B cell (primary cell): ENCODE measurements at regions not wholly inside any gene's neighbourhood (a gene's known extent, or its start where the extent isn't known, plus 50 kb on each side); places are given as distances from the start of the nearest gene placed in this dataset.

Experiments used
- ATAC-seq: fragments of 200-7000 bp; cut with Tn5 transposase; one replicate; pipeline ENCODE4 v1.10.0; 2021; ENCODE audit warnings: low read depth, mild to moderate bottlenecking, moderate number of reproducible peaks, moderate library complexity
- CTCF ChIA-PET: fragments of 350-600 bp; sonication (Branson Sonifier 250); formaldehyde crosslinking; loops from one replicate; lab custom pipeline; 2021; ENCODE audit warnings: antibody characterized with exemption, inconsistent platforms; lab: Charles Lee
- POLR2A ChIA-PET: fragments of 350-600 bp; sonication (Branson Sonifier 250); formaldehyde crosslinking; loops from one replicate; lab custom pipeline; 2021; ENCODE audit warnings: antibody characterized with exemption; lab: Charles Lee
- DNase-seq: peaks from one replicate; pipeline ENCODE4 v3.0.0; 2013
- H2AFZ ChIP-seq: 2 replicates; pipeline ENCODE4 v1.6.1; 2012; ENCODE audit warnings: mild to moderate bottlenecking, low read depth, low read length; ENCODE audit not compliant: insufficient read depth, poor library complexity, severe bottlenecking
- H3K27ac ChIP-seq, 2 donors: 1 replicate in 1 of 2; 2 replicates in 1 of 2; pipeline ENCODE4 v1.5.1; 2012 to 2013; ENCODE audit warnings: low read length in 2 of 2, mild to moderate bottlenecking in 2 of 2, moderate library complexity in 1 of 2
- H3K27me3 ChIP-seq, 4 experiments: fragments of 200-600 bp in 1 of 4; sonication (generic) in 1 of 4; replicated peaks in 1 of 4; 1 replicate in 2 of 4; 2 replicates in 2 of 4; pipeline versions ENCODE4 v1.6.1 to v1.7.0; 2013 to 2016; ENCODE audit warnings: low read length in 3 of 4, mild to moderate bottlenecking in 2 of 4, mixed read lengths in 1 of 4, moderate library complexity in 1 of 4; ENCODE audit not compliant: insufficient read depth in 4 of 4, control insufficient read depth in 3 of 4; ENCODE audit errors: control extremely low read depth in 1 of 4
- H3K36me3 ChIP-seq, 2 experiments: replicated peaks in 1 of 2; 1 replicate in 1 of 2; 2 replicates in 1 of 2; pipeline versions ENCODE4 v1.6.1 to v1.7.1; 2013; ENCODE audit warnings: low read length in 1 of 2; ENCODE audit not compliant: insufficient read depth in 2 of 2, control insufficient read depth in 1 of 2; ENCODE audit errors: control extremely low read depth in 1 of 2, extremely low read depth in 1 of 2
- H3K4me1 ChIP-seq, 2 donors: fragments of 200-600 bp in 1 of 2; sonication (generic) in 1 of 2; 1 replicate in 1 of 2; 2 replicates in 1 of 2; pipeline versions ENCODE4 v1.5.1 to v1.6.1; 2013 to 2017; ENCODE audit warnings: low read length in 2 of 2; ENCODE audit not compliant: control insufficient read depth in 2 of 2, insufficient read depth in 2 of 2
- H3K4me2 ChIP-seq: replicated peaks from 2 replicates; pipeline ENCODE3; 2012; ENCODE audit warnings: mild to moderate bottlenecking, low read depth, low read length; ENCODE audit not compliant: poor library complexity, severe bottlenecking
- H3K4me3 ChIP-seq, 5 experiments: fragments of 200-600 bp in 1 of 5; sonication (generic) in 1 of 5; 1 replicate in 3 of 5; 2 replicates in 2 of 5; pipeline versions ENCODE4 v1.5.1 to v1.7.0; 2011 to 2016; ENCODE audit warnings: low read length in 4 of 5, mild to moderate bottlenecking in 4 of 5, low read depth in 2 of 5, control low read depth in 1 of 5, moderate library complexity in 1 of 5; ENCODE audit not compliant: insufficient read depth in 1 of 5; ENCODE audit errors: control extremely low read depth in 1 of 5, extremely low read depth in 1 of 5
- H3K79me2 ChIP-seq: fragments of 200-600 bp; sonication (generic); one replicate; pipeline ENCODE4 v1.6.0; 2016; ENCODE audit warnings: low read length; ENCODE audit not compliant: control insufficient read depth, insufficient read depth
- H3K9ac ChIP-seq: fragments of 200-600 bp; sonication (generic); 2 replicates; pipeline ENCODE4 v1.6.1; 2017; ENCODE audit warnings: mild to moderate bottlenecking, low read length, moderate library complexity
- H3K9me3 ChIP-seq, 3 donors: one replicate each; pipeline versions ENCODE4 v1.6.1 to v1.7.1; 2013; ENCODE audit warnings: low read length in 2 of 3; ENCODE audit not compliant: control insufficient read depth in 2 of 3, insufficient read depth in 1 of 3; ENCODE audit errors: control extremely low read depth in 1 of 3
- H4K20me1 ChIP-seq: 2 replicates; pipeline ENCODE4 v1.6.0; 2012; ENCODE audit warnings: mild to moderate bottlenecking, low read length; ENCODE audit not compliant: insufficient read depth, control insufficient read depth, poor library complexity, severe bottlenecking
- H3K27ac Mint-ChIP-seq: one replicate; pipeline ENCODE4 v1.8.0; 2021; ENCODE audit warnings: mixed read lengths
- H3K27me3 Mint-ChIP-seq: one replicate; pipeline ENCODE4 v1.8.0; 2021; ENCODE audit warnings: mixed read lengths
- H3K4me1 Mint-ChIP-seq: one replicate; pipeline ENCODE4 v1.8.0; 2021; ENCODE audit warnings: mixed read lengths
- H3K4me3 Mint-ChIP-seq: one replicate; pipeline ENCODE4 v1.8.0; 2021; ENCODE audit warnings: mixed read lengths
- H3K9me3 Mint-ChIP-seq: one replicate; pipeline ENCODE4 v1.8.0; 2022; ENCODE audit warnings: mixed read lengths; ENCODE audit not compliant: insufficient read depth
- CTCF ChIP-seq: fragments of 200-600 bp; IDR thresholded peaks from one replicate; pipeline ENCODE4 v1.8.0; 2022; ENCODE audit warnings: antibody characterized with exemption, mild to moderate bottlenecking
- EZH2 ChIP-seq: IDR thresholded peaks from 2 replicates; pipeline ENCODE4 v1.6.1; 2012; ENCODE audit warnings: borderline replicate concordance, low read depth, mild to moderate bottlenecking, moderate library complexity, low read length; ENCODE audit not compliant: insufficient read depth, poor library complexity, severe bottlenecking
- WGBS: methylation state at CpG from one replicate; pipeline ENCODE4 v1.1.5; 2013; ENCODE audit warnings: missing lambda C conversion rate; ENCODE audit not compliant: insufficient coverage; 5-methylcytosine and 5-hydroxymethylcytosine counted together
- intact Hi-C: fragments of 100-400 bp; cut with micrococcal nuclease; formaldehyde crosslinking; loops from one replicate; pipeline ENCODE4 v1.10.0; 2022

- peaks cover 41 to 52% of the 10 kb centered on the region in 2 donors for H3K4me1 ChIP-seq
- ChIA-PET CTCF (interaction anchor here (1.5 kb wide), 1 partner anchor 8 kb away, joined by 9 read pairs; no protein-coding TSS in a partner anchor), POLR2A (no interaction called here)
- H3K4me2 ChIP-seq, result no peak overlapping the region
- no peak for ATAC-seq
- H3K9me3 Mint-ChIP-seq, result no peaks in the 10 kb centered on the region
- no peaks in the 10 kb centered on the region for H3K27me3 Mint-ChIP-seq
- H3K4me3 ChIP-seq, result no peak overlapping the region
- intact Hi-C loops, result no loop called here
- H3K9ac ChIP-seq, result no peak overlapping the region
- H4K20me1 ChIP-seq, result no peaks in the 10 kb centered on the region
- no peaks in the 10 kb centered on the region for H3K36me3 ChIP-seq
- peaks cover 0 to 4% (median 0%) of the 10 kb centered on the region in 3 donors for H3K9me3 ChIP-seq
- TF ChIP-seq EZH2 (no peak), CTCF (no peak)
- peaks cover 53% of the 10 kb centered on the region for H3K4me1 Mint-ChIP-seq
- no peak for DNase-seq
- H3K79me2 ChIP-seq, result no peaks in the 10 kb centered on the region
- no peak overlapping the region for H3K27ac Mint-ChIP-seq
- no peak overlapping the region for H3K4me3 Mint-ChIP-seq
- WGBS, result 37% methylated on average over 3 of the region's 5 CpGs
- H3K27me3 ChIP-seq, result no peaks in the 10 kb centered on the region
- no peak overlapping the region for H3K27ac ChIP-seq
- no peak overlapping the region for H2AFZ ChIP-seq
Observed at GRCh38 chr5:173778784-173779304, 109.3 kb upstream of the CPEB4 start.
